GM19025 (cell line): ENCODE measurements at regions not wholly inside any gene's neighbourhood (a gene's known extent, or its start where the extent isn't known, plus 50 kb on each side); places are given as distances from the start of the nearest gene placed in this dataset.
"Not testable (repeated sequence)": the region's sequence is repeated elsewhere in the genome, so short reads cannot be mapped to it uniquely, and the experiment has no call there.

Source experiments
- ATAC-seq: cut with Tn5 transposase; IDR thresholded peaks from one replicate; pipeline ENCODE4 v1.9.1; 2021; ENCODE audit warnings: mild to moderate bottlenecking, low read depth, moderate library complexity; ENCODE audit not compliant: unreplicated experiment

DNA sequence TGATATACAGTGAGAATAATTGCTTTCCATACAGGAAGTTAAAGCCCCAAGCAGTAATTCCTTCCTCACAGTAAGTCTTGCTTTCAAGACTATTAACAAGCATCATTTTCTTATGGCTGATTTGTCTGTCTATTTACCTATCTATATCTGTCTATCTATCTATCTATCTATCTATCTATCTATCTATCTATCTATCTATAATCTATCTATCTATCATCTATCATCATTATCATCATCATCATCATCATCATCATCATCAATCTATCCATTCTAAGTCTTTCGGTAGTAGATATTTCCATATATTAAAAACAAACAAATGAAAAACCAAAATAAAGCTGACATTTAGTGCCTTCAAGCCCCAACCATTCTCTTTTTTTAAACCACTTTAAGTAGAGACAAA is 224.4 kb upstream of the RXFP2 start:
- ATAC-seq, result no peak

DNA sequence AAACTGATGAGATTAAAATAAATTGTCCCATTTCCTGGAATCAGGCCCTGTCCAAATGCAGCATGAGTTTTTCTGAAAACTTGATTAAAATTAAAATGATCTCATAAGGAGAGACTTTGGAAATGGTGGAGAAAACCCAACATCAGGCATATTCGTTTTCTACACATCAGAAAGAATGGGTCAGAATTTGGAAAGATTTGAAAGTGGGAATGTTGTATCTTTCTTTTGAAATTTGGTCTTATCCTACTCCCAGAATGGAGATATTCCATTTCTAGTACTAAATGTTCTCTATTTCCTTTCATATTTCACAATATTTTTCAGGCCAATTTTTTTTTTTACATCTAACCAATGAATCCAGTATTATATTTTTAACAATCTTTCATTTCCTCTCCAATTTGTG is 223.9 kb upstream of the RXFP2 start:
- no peak for ATAC-seq

DNA sequence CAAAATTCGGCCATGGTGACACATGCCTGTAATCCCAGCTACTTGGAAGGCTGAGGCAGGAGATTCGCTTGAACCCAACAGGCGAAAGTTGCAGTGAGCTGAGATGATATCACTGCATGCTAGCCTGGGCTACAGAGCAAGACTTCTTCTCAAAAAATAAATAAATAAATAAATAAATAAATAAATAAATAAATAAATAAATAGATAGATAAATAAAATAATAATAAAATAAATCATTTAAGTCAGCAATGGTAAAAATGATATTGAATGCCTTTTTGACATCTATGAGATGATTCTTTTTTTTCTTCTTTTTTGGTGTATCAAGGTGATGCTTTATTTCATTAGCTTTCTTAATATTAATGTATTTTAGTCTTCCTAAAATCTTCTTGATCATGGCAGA is 221.7 kb upstream of the RXFP2 start:
- no peak for ATAC-seq

- ATAC-seq, result no peak
Observed at GRCh38 chr13:31518645-31519044, 220.7 kb upstream of the RXFP2 start.

- ATAC-seq, result no peak
Observed at GRCh38 chr13:31521435-31521834, 217.9 kb upstream of the RXFP2 start.

DNA sequence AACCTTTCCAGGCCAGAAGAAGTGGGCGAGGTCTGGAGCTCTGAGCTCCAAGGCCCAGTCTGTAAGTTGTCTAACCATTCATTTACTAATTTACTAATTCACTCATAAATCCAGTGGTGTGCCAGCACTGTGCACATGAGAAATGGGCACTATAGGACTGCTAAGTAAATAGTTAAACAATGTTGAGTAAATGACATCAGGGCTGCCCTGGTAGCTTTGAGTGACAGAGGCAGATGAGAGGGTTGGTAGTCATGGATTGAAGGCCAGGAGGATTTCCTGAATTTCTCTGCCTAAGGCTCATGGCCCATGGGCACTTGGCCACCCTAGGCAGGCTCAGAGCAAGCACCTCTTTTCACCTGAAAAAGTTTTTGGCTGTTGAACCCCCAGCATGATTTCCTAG is 216.9 kb upstream of the RXFP2 start:
- ATAC-seq, result no peak

GRCh38 chr13:31528176-31528575 is 211.2 kb upstream of the RXFP2 start:
- ATAC-seq, result no peak

DNA sequence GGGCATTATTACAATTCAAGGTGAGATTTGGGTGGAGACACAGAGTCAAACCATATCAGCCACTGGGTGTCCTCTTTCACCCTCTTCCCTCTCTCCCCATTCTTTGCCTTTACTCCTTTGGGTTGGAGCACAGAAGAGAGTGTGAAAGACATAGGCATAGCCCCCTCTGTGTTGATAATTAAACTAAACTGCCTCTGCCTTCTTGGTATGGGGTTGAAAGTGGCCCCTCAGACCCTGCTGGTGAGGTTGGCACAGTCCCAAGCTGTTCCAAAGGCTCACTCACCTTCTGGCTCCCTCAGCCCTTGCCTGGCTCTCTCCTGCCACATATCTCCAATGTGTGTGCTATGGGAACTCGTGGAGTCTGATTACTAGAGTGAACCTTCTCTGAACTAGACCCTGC is 210.6 kb upstream of the RXFP2 start:
- ATAC-seq, result no peak

DNA sequence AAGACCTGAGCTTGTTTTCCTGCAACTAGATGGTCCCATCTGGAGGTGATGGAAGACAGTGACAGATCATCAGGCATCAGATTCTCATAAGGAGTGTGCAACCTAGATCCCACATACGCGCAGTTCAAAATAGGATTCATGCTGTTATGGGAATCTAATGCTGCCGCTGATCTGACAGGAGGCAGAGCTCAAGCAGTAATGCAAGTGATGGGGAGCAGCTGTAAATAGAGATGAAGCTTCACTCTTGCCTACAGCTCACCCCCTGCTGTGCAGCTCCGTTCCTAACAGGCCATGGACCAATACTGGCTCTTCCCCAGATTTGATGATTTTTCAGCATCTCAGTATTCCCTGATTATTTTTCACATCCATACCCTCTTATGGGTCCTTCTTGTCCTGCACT is 208.4 kb upstream of the RXFP2 start:
- ATAC-seq, result no peak

DNA sequence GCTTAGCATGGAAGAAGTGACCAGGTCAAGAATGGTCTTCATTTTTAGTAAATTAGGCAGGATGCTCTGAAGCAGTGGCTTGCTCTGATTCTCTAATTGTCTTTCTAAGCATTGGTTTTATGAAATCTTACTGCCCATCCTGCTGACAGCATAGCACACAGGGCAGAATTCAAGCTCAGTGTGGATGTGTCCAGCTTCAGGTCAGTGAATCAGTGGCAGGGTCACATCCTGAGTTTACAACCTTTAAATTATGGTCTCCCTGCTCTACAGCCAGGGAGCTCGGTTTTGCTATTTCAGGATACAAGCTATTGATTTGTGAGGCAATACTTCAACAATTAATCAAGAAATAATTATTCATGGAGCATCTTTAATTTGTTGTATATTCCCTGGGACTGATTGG is 202.3 kb upstream of the RXFP2 start:
- ATAC-seq, result no peak

DNA sequence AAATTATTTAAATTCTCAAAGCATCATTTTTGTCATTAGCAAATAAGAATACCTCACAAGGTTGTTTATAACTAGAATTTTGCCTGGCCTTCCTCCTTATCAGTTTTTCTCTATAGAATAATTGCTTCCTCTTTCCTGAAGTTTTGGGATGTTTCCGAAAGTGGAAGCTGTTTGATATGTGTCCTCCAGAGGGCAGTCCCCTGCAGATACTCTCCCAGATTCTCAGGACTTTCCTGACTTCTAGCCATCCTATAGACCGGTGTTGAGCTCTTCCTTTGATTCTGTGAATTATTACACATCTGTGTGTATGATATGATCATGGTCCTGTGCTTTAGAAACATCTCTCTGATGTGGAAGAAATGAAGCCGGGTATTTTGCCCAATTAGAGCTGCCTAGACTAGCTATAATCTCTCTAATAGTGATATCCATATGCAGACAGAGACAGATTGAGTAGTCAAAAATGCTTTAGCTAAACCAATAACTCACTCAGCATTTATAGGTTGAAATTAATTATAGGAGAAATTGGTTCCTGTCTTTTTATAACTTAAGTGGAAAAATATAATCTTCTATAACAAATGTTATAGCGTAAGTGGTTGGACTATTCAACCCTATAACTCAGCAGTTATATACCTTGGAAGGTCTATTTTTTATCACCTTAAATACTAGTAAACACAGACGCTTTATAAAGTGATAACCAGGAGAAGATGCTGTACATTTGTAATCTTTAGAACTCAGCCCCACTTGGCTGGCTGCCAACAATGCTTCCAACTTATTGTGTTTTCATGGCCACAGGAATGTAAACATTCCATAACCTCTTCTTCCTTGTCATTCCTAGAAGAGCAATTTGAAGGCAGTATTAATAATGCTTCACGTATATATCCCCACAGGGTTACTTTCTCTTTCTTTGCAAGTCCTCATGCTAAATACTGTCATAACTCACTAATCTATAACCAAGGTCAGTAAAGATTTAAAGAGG is 201.0 kb upstream of the RXFP2 start:
- ATAC-seq, result no peak

GRCh38 chr13:31540281-31540680 is 199.0 kb upstream of the RXFP2 start:
- ATAC-seq, result no peak

GRCh38 chr13:31543190-31543589 is 196.1 kb upstream of the RXFP2 start:
- no peak for ATAC-seq

DNA sequence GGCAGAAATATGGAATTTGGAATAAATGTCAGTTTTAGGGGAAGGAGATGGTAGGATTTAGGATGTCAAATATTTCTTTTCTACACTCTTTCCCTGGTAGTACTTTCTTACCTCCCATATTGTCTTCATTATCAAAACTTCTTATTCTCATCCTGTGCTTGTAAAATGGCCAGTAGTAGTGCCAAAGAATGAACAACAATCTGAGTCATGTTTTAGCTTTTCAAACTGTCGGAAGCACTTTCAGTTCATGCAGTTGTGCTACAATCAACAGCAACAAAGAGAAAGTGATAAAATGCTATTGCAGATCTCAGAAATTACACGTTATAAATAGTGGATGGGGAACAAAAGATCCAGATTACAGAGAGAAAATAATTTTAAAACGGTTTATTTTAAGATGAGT is 193.7 kb upstream of the RXFP2 start:
- no peak for ATAC-seq

- no peak for ATAC-seq
Observed at GRCh38 chr13:31556376-31556775, 182.9 kb upstream of the RXFP2 start.

- not testable (repeated sequence) for ATAC-seq
Observed at GRCh38 chr13:31584221-31584620, 155.1 kb upstream of the RXFP2 start.

DNA sequence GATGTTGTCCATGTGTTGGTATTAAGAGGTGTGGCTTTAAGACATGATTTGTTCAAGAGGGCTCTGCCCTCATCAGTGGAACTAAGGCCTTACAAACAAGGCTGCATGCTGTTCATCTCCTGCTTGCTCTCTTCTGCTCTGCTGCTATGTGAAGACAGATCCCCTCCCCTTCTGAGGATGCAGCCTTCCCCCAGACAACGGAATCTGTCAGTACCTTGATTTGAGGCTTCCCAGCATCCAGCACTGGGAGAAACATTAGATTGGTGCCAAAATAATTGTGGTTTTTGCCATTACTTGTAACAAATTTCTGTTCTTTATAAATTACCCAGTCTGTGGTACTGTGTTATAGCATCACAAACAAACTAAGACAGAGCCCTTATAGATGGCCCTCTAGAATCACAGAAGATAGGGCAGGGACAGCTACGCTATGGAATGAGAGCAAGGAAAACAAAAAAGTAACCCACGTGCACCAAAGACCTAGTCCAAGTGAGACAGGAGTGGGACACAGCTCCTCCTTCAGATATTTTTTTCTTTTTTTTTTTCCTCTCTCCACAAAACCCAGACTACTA is 151.5 kb upstream of the RXFP2 start:
- ATAC-seq, result no peak

- no peak for ATAC-seq
Observed at GRCh38 chr13:31588316-31588715, 151.0 kb upstream of the RXFP2 start.

GRCh38 chr13:31588893-31589292 is 150.4 kb upstream of the RXFP2 start:
- no peak for ATAC-seq

GRCh38 chr13:31591642-31592233 is 147.6 kb upstream of the RXFP2 start:
- ATAC-seq, result no peak

GRCh38 chr13:31594056-31594455 is 145.3 kb upstream of the RXFP2 start:
- ATAC-seq, result no peak

DNA sequence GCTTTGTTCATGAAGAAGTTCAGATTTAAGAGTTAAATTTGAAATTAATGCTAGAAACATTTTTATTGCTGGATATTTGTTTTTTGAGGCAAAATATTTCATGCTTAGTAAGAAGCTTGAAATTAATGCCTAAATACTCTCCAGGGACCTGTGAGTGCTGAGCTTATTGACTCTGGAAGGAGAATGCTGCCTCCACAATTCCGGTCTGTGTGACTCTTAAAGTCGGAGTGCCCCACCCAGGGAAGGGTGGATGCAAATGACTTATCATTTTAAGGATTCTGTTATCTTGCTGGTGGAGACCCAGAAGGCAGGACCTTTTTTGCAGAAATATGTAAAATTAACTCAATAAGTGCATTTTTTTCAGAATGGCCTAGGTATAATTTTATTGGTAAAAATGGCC is 143.8 kb upstream of the RXFP2 start:
- no peak for ATAC-seq
